ENCODE measurements at regions not wholly inside any gene's neighbourhood (a gene's known extent, or its start where the extent isn't known, plus 50 kb on each side); places are given as distances from the start of the nearest gene placed in this dataset.

GRCh38 chrX:14193547-14193946, 163.9 kb upstream of the GEMIN8 start:
- TF ChIP-seq, protein P1, sequence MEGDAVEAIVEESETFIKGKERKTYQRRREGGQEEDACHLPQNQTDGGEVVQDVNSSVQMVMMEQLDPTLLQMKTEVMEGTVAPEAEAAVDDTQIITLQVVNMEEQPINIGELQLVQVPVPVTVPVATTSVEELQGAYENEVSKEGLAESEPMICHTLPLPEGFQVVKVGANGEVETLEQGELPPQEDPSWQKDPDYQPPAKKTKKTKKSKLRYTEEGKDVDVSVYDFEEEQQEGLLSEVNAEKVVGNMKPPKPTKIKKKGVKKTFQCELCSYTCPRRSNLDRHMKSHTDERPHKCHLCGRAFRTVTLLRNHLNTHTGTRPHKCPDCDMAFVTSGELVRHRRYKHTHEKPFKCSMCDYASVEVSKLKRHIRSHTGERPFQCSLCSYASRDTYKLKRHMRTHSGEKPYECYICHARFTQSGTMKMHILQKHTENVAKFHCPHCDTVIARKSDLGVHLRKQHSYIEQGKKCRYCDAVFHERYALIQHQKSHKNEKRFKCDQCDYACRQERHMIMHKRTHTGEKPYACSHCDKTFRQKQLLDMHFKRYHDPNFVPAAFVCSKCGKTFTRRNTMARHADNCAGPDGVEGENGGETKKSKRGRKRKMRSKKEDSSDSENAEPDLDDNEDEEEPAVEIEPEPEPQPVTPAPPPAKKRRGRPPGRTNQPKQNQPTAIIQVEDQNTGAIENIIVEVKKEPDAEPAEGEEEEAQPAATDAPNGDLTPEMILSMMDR (IDR thresholded peaks at IDR 0.05) = no peak
- TF ChIP-seq MAX (CRISPR knock-in tag; IDR thresholded peaks at IDR 0.05) (no peak), TEAD4 (CRISPR knock-in tag; IDR thresholded peaks at IDR 0.05) (no peak), CREM (CRISPR knock-in tag; IDR thresholded peaks at IDR 0.05) (no peak), CBFB (CRISPR knock-in tag; IDR thresholded peaks at IDR 0.05; ENCODE audit: low read depth) (no peak)
- TF ChIP-seq, protein P2, sequence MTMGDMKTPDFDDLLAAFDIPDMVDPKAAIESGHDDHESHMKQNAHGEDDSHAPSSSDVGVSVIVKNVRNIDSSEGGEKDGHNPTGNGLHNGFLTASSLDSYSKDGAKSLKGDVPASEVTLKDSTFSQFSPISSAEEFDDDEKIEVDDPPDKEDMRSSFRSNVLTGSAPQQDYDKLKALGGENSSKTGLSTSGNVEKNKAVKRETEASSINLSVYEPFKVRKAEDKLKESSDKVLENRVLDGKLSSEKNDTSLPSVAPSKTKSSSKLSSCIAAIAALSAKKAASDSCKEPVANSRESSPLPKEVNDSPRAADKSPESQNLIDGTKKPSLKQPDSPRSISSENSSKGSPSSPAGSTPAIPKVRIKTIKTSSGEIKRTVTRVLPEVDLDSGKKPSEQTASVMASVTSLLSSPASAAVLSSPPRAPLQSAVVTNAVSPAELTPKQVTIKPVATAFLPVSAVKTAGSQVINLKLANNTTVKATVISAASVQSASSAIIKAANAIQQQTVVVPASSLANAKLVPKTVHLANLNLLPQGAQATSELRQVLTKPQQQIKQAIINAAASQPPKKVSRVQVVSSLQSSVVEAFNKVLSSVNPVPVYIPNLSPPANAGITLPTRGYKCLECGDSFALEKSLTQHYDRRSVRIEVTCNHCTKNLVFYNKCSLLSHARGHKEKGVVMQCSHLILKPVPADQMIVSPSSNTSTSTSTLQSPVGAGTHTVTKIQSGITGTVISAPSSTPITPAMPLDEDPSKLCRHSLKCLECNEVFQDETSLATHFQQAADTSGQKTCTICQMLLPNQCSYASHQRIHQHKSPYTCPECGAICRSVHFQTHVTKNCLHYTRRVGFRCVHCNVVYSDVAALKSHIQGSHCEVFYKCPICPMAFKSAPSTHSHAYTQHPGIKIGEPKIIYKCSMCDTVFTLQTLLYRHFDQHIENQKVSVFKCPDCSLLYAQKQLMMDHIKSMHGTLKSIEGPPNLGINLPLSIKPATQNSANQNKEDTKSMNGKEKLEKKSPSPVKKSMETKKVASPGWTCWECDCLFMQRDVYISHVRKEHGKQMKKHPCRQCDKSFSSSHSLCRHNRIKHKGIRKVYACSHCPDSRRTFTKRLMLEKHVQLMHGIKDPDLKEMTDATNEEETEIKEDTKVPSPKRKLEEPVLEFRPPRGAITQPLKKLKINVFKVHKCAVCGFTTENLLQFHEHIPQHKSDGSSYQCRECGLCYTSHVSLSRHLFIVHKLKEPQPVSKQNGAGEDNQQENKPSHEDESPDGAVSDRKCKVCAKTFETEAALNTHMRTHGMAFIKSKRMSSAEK (CRISPR knock-in tag; IDR thresholded peaks at IDR 0.05; ENCODE audit: borderline replicate concordance) = no peak
